Stimulated activated naive CD8-positive, alpha-beta T cell treated with anti-CD3 and anti-CD28 coated beads, Interleukin-15, Interleukin-2, amounts not matched to agents 100 U/mL and 50 U/mL, for 24 hours (primary cell): ENCODE measurements at regions not wholly inside any gene's neighbourhood (a gene's known extent, or its start where the extent isn't known, plus 50 kb on each side); places are given as distances from the start of the nearest gene placed in this dataset.

Experiments
- ATAC-seq: fragments of 150-1000 bp; cut with Tn5 transposase; one replicate; pipeline ENCODE4 v1.10.0; 2021
- DNase-seq: peaks from one replicate; pipeline ENCODE4 v3.0.0; 2021

- no peak for ATAC-seq
- DNase-seq: no peak
Observed at GRCh38 chr18:32542221-32542798, 71.6 kb upstream of the GAREM1 start.

GRCh38 chr18:32530947-32531651, 60.4 kb upstream of the GAREM1 start:
- no peak for DNase-seq

GRCh38 chr18:32529722-32530420, 59.2 kb upstream of the GAREM1 start:
- ATAC-seq (no peak), DNase-seq (no peak)

More at GRCh38 chr18:32530947-32531651, 60.4 kb upstream of the GAREM1 start:
- ATAC-seq: peak; percentile 87

- ATAC-seq: no peak
- DNase-seq: no peak
Observed at GRCh38 chr18:32520771-32521170, 50.1 kb upstream of the GAREM1 start.
